CD14-positive monocyte (primary cell): ENCODE measurements at regions not wholly inside any gene's neighbourhood (a gene's known extent, or its start where the extent isn't known, plus 50 kb on each side); places are given as distances from the start of the nearest gene placed in this dataset.

Source experiments
- DNase-seq, 3 donors: peaks; one replicate each; pipeline ENCODE4 v3.0.0-alpha.2; 2011 to 2022
- H2AFZ ChIP-seq: 2 replicates; pipeline ENCODE4 v1.6.0; 2012; ENCODE audit warnings: mild to moderate bottlenecking, low read depth, low read length, inconsistent platforms; ENCODE audit not compliant: insufficient read depth, poor library complexity, severe bottlenecking
- H3K27ac ChIP-seq, 2 donors: 1 replicate in 1 of 2; 2 replicates in 1 of 2; pipeline ENCODE4 v1.5.1; 2012 to 2013; ENCODE audit warnings: low read length in 2 of 2, control low read depth in 1 of 2, inconsistent platforms in 1 of 2, low read depth in 1 of 2, mild to moderate bottlenecking in 1 of 2
- H3K27me3 ChIP-seq, 2 donors: one replicate each; pipeline versions ENCODE4 v1.6.0 to v1.6.1; 2011 to 2013; ENCODE audit warnings: low read length in 2 of 2; ENCODE audit not compliant: control insufficient read depth in 2 of 2, insufficient read depth in 2 of 2
- H3K36me3 ChIP-seq, 2 donors: replicated peaks in 1 of 2; 1 replicate in 1 of 2; 2 replicates in 1 of 2; pipeline versions ENCODE4 v1.5.1 to v1.6.1; 2012 to 2013; ENCODE audit warnings: low read length in 2 of 2, control low read depth in 1 of 2, inconsistent platforms in 1 of 2, mild to moderate bottlenecking in 1 of 2; ENCODE audit not compliant: insufficient read depth in 2 of 2, control insufficient read depth in 1 of 2
- H3K4me1 ChIP-seq, 2 donors: 1 replicate in 1 of 2; 2 replicates in 1 of 2; pipeline versions ENCODE4 v1.5.1 to v1.6.1; 2012 to 2013; ENCODE audit warnings: low read length in 2 of 2, control low read depth in 1 of 2, inconsistent platforms in 1 of 2, mild to moderate bottlenecking in 1 of 2, moderate library complexity in 1 of 2; ENCODE audit not compliant: insufficient read depth in 2 of 2, control insufficient read depth in 1 of 2
- H3K4me2 ChIP-seq: replicated peaks from 2 replicates; pipeline ENCODE3; 2012; ENCODE audit warnings: low read length, moderate library complexity, mild to moderate bottlenecking; ENCODE audit not compliant: poor library complexity, severe bottlenecking; ENCODE audit errors: extremely low read depth
- H3K4me3 ChIP-seq, 3 experiments: fragments of 200-600 bp in 1 of 3; sonication (generic) in 1 of 3; replicated peaks in 1 of 3; 1 replicate in 2 of 3; 2 replicates in 1 of 3; pipeline ENCODE4 v1.5.1; 2011 to 2013; ENCODE audit warnings: low read length in 3 of 3, mild to moderate bottlenecking in 3 of 3, control low read depth in 2 of 3, low read depth in 2 of 3, inconsistent platforms in 1 of 3, moderate library complexity in 1 of 3
- H3K79me2 ChIP-seq: 2 replicates; pipeline ENCODE4 v1.6.0; 2012; ENCODE audit warnings: mild to moderate bottlenecking, control low read depth, inconsistent platforms, low read length, moderate library complexity; ENCODE audit not compliant: insufficient read depth
- H3K9ac ChIP-seq: 2 replicates; pipeline ENCODE4 v1.6.0; 2017; ENCODE audit warnings: low read length, mild to moderate bottlenecking; ENCODE audit not compliant: insufficient read depth, poor library complexity, severe bottlenecking
- H3K9me3 ChIP-seq, 2 donors: replicated peaks in 1 of 2; 1 replicate in 1 of 2; 2 replicates in 1 of 2; pipeline versions ENCODE4 v1.5.1 to v1.6.1; 2012 to 2013; ENCODE audit warnings: low read length in 2 of 2, control low read depth in 1 of 2; ENCODE audit not compliant: control insufficient read depth in 1 of 2, insufficient read depth in 1 of 2
- H4K20me1 ChIP-seq: 2 replicates; pipeline ENCODE4 v1.6.0; 2012; ENCODE audit warnings: mild to moderate bottlenecking, low read length, control low read depth, moderate library complexity; ENCODE audit not compliant: insufficient read depth
- H3K27ac Mint-ChIP-seq, 7 donors: one replicate each; pipeline ENCODE4 v1.8.0; 2020; ENCODE audit warnings: mild to moderate bottlenecking in 7 of 7, mixed read lengths in 7 of 7, moderate library complexity in 6 of 7, inconsistent platforms in 2 of 7
- H3K27me3 Mint-ChIP-seq, 3 donors: one replicate each; pipeline ENCODE4 v1.8.0; 2021 to 2022; ENCODE audit warnings: low read depth in 3 of 3, mild to moderate bottlenecking in 3 of 3, mixed read lengths in 3 of 3, moderate library complexity in 3 of 3, inconsistent platforms in 1 of 3
- H3K36me3 Mint-ChIP-seq, 2 donors: one replicate each; pipeline ENCODE4 v1.8.0; 2020; ENCODE audit warnings: mixed read lengths in 2 of 2, inconsistent platforms in 1 of 2, mild to moderate bottlenecking in 1 of 2
- H3K4me1 Mint-ChIP-seq: one replicate; pipeline ENCODE4 v1.8.0; 2020; ENCODE audit warnings: mild to moderate bottlenecking, mixed read lengths
- H3K4me3 Mint-ChIP-seq, 2 donors: one replicate each; pipeline ENCODE4 v1.8.0; 2020; ENCODE audit warnings: mild to moderate bottlenecking in 2 of 2, mixed read lengths in 2 of 2, moderate library complexity in 1 of 2
- H3K9me3 Mint-ChIP-seq, 7 donors: one replicate each; pipeline ENCODE4 v1.8.0; 2020 to 2022; ENCODE audit warnings: mixed read lengths in 7 of 7, mild to moderate bottlenecking in 6 of 7, moderate library complexity in 6 of 7, inconsistent platforms in 2 of 7
- CTCF ChIP-seq: fragments of 200-600 bp; IDR thresholded peaks from one replicate; pipeline ENCODE4 v1.8.0; 2022; ENCODE audit warnings: antibody characterized with exemption, mild to moderate bottlenecking
- WGBS: methylation state at CpG from one replicate; pipeline ENCODE4 v1.1.5; 2013; ENCODE audit warnings: missing lambda C conversion rate; ENCODE audit not compliant: insufficient coverage; 5-methylcytosine and 5-hydroxymethylcytosine counted together
- intact Hi-C, 2 donors: fragments of 100-400 bp; cut with micrococcal nuclease; formaldehyde crosslinking; loops; one replicate each; pipeline versions ENCODE4 v1.15.0 to v1.15.1; 2023

GRCh38 chr6:39995633-39996032 lies 61.4 kb upstream of the MOCS1 start:
- Mint-ChIP-seq H3K36me3 (no peaks in the 10 kb centered on the region), H3K9me3 (peaks cover 31 to 59% (median 49%) of the 10 kb centered on the region in 7 donors), H3K27me3 (peaks cover 0 to 2% (median 0%) of the 10 kb centered on the region in 3 donors), H3K4me3 (no peak overlapping the region), H3K27ac (no peak overlapping the region), H3K4me1 (no peaks in the 10 kb centered on the region)
- intact Hi-C loops = no loop called here
- Histone ChIP-seq H4K20me1 (no peaks in the 10 kb centered on the region), H3K27me3 (no peaks in the 10 kb centered on the region), H3K27ac (no peak overlapping the region), H3K79me2 (no peaks in the 10 kb centered on the region), H3K9me3 (peaks cover 44 to 65% of the 10 kb centered on the region in 2 donors), H3K36me3 (no peaks in the 10 kb centered on the region), H2AFZ (no peak overlapping the region), H3K4me2 (no peak overlapping the region), H3K9ac (no peak overlapping the region), H3K4me3 (no peak overlapping the region), H3K4me1 (no peaks in the 10 kb centered on the region)
- 96% methylated on average over 4 of the region's 4 CpGs for WGBS
- TF ChIP-seq CTCF = no peak
- DNase-seq = no peak

GRCh38 chr6:39992861-39993622 lies 58.8 kb upstream of the MOCS1 start:
- no peak overlapping the region for H3K9ac ChIP-seq
- 86% methylated on average over 3 of the region's 7 CpGs for WGBS

More at GRCh38 chr6:39992861-39993622, 58.8 kb upstream of the MOCS1 start:
- H2AFZ ChIP-seq = no peak overlapping the region
- intact Hi-C loops = no loop called here
- no peaks in the 10 kb centered on the region for H3K4me1 ChIP-seq
- no peak overlapping the region for H3K27ac ChIP-seq
- no peaks in the 10 kb centered on the region for H3K79me2 ChIP-seq
- H3K27me3 ChIP-seq = no peaks in the 10 kb centered on the region
- H4K20me1 ChIP-seq = no peaks in the 10 kb centered on the region
- no peak for TF ChIP-seq CTCF
- peaks cover 21 to 43% of the 10 kb centered on the region in 2 donors for H3K9me3 ChIP-seq
- no peaks in the 10 kb centered on the region for H3K36me3 Mint-ChIP-seq
- no peaks in the 10 kb centered on the region for H3K36me3 ChIP-seq
- no peak overlapping the region for H3K4me2 ChIP-seq
- H3K4me3 ChIP-seq = no peak overlapping the region
- H3K4me1 Mint-ChIP-seq = no peaks in the 10 kb centered on the region
- H3K4me3 Mint-ChIP-seq = no peak overlapping the region
- H3K9me3 Mint-ChIP-seq = peaks cover 12 to 38% (median 30%) of the 10 kb centered on the region in 7 donors
- H3K27me3 Mint-ChIP-seq = no peaks in the 10 kb centered on the region
- no peak overlapping the region for H3K27ac Mint-ChIP-seq
- DNase-seq = no peak
